NCI-H2029 treated with DMSO at 0.1 percent for 48 hours (cell line): ENCODE measurements at regions not wholly inside any gene's neighbourhood (a gene's known extent, or its start where the extent isn't known, plus 50 kb on each side); places are given as distances from the start of the nearest gene placed in this dataset.
"Not testable (repeated sequence)": the region's sequence is repeated elsewhere in the genome, so short reads cannot be mapped to it uniquely, and the experiment has no call there.

ENCODE experiments used
- DNase-seq: peaks from one replicate; lab custom pipeline; 2025; lab: John Stamatoyannopoulos, UW

DNA sequence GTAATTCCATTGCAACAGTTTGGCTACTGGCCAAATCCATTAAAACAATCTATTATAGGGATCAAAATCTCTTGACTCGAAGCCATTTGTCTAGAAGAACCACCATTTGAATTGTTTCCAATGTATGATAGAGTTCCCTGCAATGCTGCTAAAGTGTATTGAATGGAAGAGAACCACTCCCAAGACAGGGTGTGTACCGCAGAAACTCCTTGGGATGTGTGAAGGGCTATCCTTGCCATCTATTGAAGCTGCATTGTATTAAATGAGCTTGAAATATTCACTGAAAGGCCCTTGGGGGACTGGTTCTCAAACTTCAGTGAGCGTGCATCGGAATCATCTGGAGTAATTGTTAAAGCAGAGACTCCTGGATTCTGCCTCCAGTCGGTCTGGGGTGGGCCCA, 260.4 kb upstream of the MEIS1 start:
- no peak for DNase-seq

DNA sequence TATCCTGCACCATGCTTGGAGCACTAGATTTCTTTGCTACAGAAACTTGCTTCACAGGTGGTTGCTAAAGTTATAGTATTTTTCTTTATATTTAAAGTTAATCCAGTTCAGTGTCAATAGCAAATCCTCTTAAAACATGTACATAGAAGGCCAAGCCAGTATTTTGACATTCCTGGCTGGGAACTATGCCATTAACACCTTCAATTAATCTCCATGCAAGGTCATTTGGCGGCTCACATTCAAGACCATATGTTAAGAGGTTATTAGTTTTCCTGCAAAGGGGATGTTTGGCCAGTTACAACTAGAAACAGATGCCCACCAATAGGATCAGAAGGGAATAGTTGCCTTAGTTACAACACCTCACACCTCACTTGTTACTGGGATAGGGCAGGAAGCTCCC, 261.3 kb upstream of the MEIS1 start:
- no peak for DNase-seq

DNA sequence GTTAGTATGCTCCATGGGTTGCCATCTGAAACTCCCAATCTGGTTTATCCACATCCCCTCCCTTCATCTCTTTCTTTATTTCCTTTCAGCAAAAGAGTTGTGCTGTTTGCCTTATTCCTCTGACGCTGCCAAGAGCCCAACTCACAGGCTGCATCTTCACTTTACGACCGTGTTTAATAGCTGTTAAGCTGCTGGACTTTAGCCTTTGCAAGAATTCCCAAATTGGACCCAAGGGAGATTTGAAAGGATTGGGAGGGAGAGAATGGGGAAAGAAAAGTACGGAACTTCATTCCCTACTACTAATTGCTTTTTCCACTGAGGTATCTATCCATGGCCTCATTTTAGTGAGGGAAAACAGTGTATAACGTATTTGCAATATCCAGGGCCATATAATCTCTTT, 263.4 kb upstream of the MEIS1 start:
- DNase-seq, result no peak

- peak; percentile 41 for DNase-seq
These were observed 264.1 kb upstream of the MEIS1 start for GRCh38 chr2:66170744-66171330.

- no peak for DNase-seq
These were observed 265.8 kb upstream of the MEIS1 start for GRCh38 chr2:66169076-66169475.

DNA sequence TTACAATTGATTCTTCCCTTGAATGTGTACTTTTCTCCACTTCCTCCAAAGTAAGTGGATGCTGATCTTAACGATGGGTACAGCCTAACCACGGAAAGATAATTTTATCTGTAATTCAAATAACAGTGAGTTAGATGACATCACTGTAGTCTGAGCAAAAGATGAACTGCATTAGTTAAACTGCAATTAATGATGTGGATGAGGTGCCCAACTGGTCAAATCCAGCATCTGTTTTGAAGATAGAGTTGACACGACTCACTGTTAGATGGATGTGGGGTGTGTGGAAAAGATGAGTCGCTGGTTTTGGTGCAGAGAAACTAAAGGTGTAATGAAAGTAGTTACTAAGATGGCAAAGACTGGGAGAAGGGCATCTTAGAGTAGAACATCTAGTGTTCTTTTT, 270.5 kb upstream of the MEIS1 start:
- DNase-seq, result no peak

DNA sequence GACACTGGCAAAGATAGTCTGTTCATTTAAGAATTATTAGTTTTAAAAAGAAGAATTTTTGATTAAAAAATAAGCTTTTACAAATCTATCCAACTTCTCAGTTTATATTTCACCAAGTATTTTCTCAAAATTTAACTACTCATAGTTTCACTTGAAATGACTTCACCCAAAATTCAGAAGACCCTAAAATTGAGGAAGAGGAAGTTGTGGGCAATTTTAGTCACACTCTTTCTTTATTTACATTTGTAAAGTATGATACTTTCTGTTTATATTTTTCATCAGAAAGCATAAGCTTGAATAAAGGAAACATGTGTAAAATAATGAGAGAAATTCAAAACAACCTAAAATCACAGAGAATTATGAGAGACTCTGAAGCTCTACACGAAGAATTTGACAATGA, 278.8 kb upstream of the MEIS1 start:
- no peak for DNase-seq

- DNase-seq, result no peak
These were observed 281.0 kb upstream of the MEIS1 start for GRCh38 chr2:66153941-66154340.

DNA sequence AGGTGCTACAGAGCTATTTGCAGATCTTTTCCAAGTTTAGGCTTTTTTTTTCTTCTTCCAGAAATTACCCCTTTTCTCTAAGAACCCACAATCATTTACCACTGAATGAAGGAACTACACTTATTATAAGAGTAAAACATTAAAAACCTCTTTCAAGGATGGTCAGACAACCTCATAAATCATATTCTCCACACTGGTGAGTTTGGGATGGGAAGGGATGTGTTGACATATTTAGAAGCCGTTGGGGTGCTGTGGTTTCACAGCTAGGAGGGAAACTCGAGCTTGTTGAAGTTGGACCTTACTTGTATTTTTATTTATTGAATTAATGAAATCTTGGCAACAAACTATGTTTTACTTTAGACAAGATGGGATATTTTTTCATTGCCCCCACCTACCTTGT, 289.4 kb upstream of the MEIS1 start:
- DNase-seq, result no peak

DNA sequence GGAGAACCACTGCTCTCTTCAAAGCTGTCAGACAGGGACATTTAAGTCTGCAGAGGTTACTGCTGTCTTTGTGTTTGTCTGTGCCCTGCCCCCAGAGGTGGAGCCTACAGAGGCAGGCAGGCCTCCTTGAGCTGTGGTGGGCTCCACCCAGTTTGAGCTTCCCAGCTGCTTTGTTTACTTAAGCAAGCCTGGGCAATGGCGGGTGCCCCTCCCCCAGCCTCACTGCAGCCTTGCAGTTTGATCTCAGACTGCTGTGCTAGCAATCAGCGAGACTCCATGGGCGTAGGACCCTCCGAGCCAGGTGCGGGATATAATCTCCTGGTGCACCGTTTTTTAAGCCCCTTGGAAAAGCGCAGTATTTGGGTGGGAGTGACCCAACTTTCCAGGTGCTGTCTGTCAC, 290.6 kb upstream of the MEIS1 start:
- not testable (repeated sequence) for DNase-seq

GRCh38 chr2:66137606-66138130, 297.3 kb upstream of the MEIS1 start:
- no peak for DNase-seq

GRCh38 chr2:66134138-66134701, 300.7 kb upstream of the MEIS1 start:
- DNase-seq, result no peak

DNA sequence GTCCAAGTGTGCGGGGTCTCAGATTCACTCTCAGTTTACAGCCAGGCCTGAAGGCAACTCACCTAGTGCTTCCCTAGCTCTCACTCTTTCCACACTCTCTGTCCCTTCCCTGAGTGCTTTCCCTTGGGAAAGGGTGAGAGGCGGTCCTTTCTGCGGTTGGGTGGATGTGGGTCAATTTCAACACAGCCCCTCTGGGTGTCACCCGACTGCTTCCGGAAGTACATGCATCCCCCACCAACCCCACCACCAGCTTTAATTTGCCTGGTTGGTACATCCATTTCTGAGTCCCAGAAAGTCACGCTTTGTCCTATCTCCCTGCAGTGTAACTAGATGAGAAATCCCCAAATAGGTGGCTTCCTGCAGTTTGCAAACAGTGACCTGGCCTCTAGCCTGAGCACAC, 307.3 kb upstream of the MEIS1 start:
- DNase-seq, result no peak

DNA sequence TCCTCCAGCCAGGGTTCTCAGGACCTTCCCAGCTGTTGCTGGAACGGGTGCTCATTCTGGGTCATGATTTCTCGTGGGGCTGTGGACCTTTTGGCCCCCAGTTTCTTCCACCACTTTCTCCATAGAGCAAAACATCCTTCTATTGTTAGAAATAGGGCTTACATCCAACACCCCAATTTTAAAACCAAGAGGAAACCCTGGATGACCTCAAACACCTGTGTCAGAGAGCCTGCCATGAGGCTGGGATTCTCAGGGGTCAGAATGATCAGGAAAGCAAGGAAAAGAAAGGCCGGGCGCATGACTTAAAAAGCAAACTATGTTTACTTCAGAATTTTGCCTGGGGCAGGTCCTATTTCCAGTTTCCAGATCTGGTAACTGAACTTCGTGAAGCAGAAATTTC, 307.9 kb upstream of the MEIS1 start:
- no peak for DNase-seq

GRCh38 chr2:66125951-66126350, 309.0 kb upstream of the MEIS1 start:
- no peak for DNase-seq

DNA sequence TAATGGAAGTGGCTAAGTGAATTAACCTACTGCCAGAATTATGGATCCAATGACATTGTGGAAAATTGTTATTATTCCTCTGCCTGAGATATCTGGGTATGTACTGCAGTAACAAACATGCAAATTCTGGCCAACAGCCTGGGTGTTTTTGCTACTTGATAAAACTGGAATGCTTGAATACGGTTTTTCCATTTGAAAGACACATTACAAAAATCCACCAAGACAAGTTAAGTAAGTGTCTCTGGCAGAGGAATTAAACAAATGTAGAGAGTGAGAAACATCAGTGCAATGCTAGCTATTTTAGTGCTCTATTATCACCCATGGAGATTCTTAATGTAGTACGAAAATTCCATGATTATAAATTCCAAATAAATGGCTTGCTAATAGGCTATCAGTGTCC, 312.4 kb upstream of the MEIS1 start:
- DNase-seq, result no peak

GRCh38 chr2:66121946-66122345, 313.0 kb upstream of the MEIS1 start:
- no peak for DNase-seq

- no peak for DNase-seq
These were observed 320.8 kb upstream of the MEIS1 start for GRCh38 chr2:66113988-66114625.

GRCh38 chr2:66111706-66112105, 323.2 kb upstream of the MEIS1 start:
- no peak for DNase-seq

GRCh38 chr2:66110608-66111007, 324.3 kb upstream of the MEIS1 start:
- DNase-seq, result no peak

DNA sequence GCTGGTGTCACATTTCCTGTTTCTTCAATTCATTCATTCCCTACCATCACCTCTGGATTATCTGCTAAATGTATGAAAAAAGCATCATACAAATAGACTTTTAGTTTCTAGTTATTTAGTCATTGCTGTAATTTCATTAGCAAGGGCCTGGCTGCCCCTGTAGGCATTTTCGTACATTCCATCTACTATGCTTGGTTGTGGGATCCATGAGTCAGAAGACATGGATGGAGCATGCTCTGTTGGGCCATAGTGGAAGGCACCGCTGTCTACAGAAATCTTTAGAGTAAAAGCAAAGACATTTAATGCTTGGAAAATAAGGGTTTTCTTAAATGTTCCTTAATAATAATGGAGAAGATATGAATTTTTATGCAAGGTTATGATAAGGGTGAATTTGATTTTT, 324.8 kb upstream of the MEIS1 start:
- DNase-seq, result no peak

DNA sequence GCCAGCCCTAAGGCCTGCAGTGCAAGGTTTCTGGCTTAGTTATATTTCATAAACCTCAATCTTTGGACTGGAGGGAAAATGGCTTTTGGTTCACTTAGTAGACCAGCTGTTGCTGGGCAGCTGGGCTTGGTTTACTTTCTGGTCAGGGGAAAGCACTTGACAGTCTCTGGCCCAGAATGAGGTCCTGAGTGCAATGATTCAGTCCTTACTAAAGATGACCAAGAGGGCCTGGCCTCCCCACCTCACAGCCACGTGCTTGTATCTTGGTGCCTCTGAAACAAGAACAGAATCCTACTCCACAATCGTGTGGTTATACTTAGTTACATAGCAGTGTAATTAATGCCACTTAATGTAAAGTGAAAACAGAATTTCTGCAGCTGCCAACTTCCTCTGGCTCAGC, 325.5 kb upstream of the MEIS1 start:
- no peak for DNase-seq

- no peak for DNase-seq
These were observed 329.7 kb upstream of the MEIS1 start for GRCh38 chr2:66105066-66105753.
